Right atrium auricular region (tissue), 2 donors: ENCODE measurements at regions not wholly inside any gene's neighbourhood (a gene's known extent, or its start where the extent isn't known, plus 50 kb on each side); places are given as distances from the start of the nearest gene placed in this dataset.

Experiments used
- DNase-seq: peaks from one replicate; pipeline ENCODE4 v3.0.0-alpha.2; 2019; ENCODE audit warnings: low spot score
- H3K27ac ChIP-seq, 2 donors: fragments of 200-600 bp; sonication (generic); 1 replicate in 1 of 2; 2 replicates in 1 of 2; pipeline ENCODE4 v1.5.1; 2016 to 2019
- H3K27me3 ChIP-seq, 2 donors: fragments of 200-600 bp; sonication (generic); one replicate each; pipeline versions ENCODE4 v1.5.1 to v1.6.0; 2017 to 2019
- H3K36me3 ChIP-seq: fragments of 200-600 bp; sonication (generic); one replicate; pipeline ENCODE4 v1.5.1; 2016
- H3K4me1 ChIP-seq, 2 donors: fragments of 200-600 bp; sonication (generic); one replicate each; pipeline versions ENCODE4 v1.5.1 to v1.6.0; 2017 to 2019
- H3K4me3 ChIP-seq, 2 donors: fragments of 200-600 bp; sonication (generic); 1 replicate in 1 of 2; 2 replicates in 1 of 2; pipeline ENCODE4 v1.5.1; 2017 to 2019; ENCODE audit warnings: mild to moderate bottlenecking in 1 of 2, moderate library complexity in 1 of 2
- H3K9me3 ChIP-seq, 2 donors: fragments of 200-600 bp; sonication (generic); one replicate each; pipeline ENCODE4 v1.5.1; 2019
- TF ChIP-seq, protein P1 (sequence below), 2 donors: fragments of 200-600 bp; sonication (generic); IDR thresholded peaks; one replicate each; pipeline ENCODE4 v1.5.1; 2019; ENCODE audit warnings: antibody characterized with exemption in 2 of 2

- no peaks in the 10 kb centered on the region for H3K36me3 ChIP-seq
- no peak overlapping the region for H3K27ac ChIP-seq
- no peak overlapping the region for H3K4me3 ChIP-seq
- DNase-seq = no peak
- TF ChIP-seq, protein P1, sequence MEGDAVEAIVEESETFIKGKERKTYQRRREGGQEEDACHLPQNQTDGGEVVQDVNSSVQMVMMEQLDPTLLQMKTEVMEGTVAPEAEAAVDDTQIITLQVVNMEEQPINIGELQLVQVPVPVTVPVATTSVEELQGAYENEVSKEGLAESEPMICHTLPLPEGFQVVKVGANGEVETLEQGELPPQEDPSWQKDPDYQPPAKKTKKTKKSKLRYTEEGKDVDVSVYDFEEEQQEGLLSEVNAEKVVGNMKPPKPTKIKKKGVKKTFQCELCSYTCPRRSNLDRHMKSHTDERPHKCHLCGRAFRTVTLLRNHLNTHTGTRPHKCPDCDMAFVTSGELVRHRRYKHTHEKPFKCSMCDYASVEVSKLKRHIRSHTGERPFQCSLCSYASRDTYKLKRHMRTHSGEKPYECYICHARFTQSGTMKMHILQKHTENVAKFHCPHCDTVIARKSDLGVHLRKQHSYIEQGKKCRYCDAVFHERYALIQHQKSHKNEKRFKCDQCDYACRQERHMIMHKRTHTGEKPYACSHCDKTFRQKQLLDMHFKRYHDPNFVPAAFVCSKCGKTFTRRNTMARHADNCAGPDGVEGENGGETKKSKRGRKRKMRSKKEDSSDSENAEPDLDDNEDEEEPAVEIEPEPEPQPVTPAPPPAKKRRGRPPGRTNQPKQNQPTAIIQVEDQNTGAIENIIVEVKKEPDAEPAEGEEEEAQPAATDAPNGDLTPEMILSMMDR (IDR thresholded peaks at IDR 0.05) = no peak
- no peaks in the 10 kb centered on the region for H3K4me1 ChIP-seq
- H3K27me3 ChIP-seq = no peaks in the 10 kb centered on the region
- H3K9me3 ChIP-seq = no peaks in the 10 kb centered on the region
These were observed 340.9 kb downstream of the KCNN2 start for GRCh38 chr5:114702731-114703130.

GRCh38 chr5:114702136-114702535, 340.3 kb downstream of the KCNN2 start:
- H3K4me3 ChIP-seq = no peak overlapping the region
- no peaks in the 10 kb centered on the region for H3K9me3 ChIP-seq
- H3K36me3 ChIP-seq = no peaks in the 10 kb centered on the region
- TF ChIP-seq, protein P1 (IDR thresholded peaks at IDR 0.05) = no peak
- no peaks in the 10 kb centered on the region for H3K27me3 ChIP-seq
- no peaks in the 10 kb centered on the region for H3K4me1 ChIP-seq
- H3K27ac ChIP-seq = no peak overlapping the region
- DNase-seq = no peak

- no peaks in the 10 kb centered on the region for H3K27me3 ChIP-seq
- TF ChIP-seq, protein P1 (IDR thresholded peaks at IDR 0.05) = no peak
These were observed 339.0 kb downstream of the KCNN2 start for GRCh38 chr5:114700823-114701222.

GRCh38 chr5:114695292-114695904, 333.5 kb downstream of the KCNN2 start:
- no peaks in the 10 kb centered on the region for H3K36me3 ChIP-seq
- no peaks in the 10 kb centered on the region for H3K27me3 ChIP-seq
- H3K27ac ChIP-seq = no peak overlapping the region
- TF ChIP-seq, protein P1 (IDR thresholded peaks at IDR 0.05) = no peak
- no peaks in the 10 kb centered on the region for H3K9me3 ChIP-seq
- no peak overlapping the region for H3K4me3 ChIP-seq
- no peak for DNase-seq
- H3K4me1 ChIP-seq = no peaks in the 10 kb centered on the region

More at GRCh38 chr5:114700823-114701222, 339.0 kb downstream of the KCNN2 start:
- H3K4me3 ChIP-seq = no peak overlapping the region
- no peak for DNase-seq
- no peak overlapping the region for H3K27ac ChIP-seq
- no peaks in the 10 kb centered on the region for H3K9me3 ChIP-seq
- H3K36me3 ChIP-seq = no peaks in the 10 kb centered on the region
- H3K4me1 ChIP-seq = no peaks in the 10 kb centered on the region

DNA sequence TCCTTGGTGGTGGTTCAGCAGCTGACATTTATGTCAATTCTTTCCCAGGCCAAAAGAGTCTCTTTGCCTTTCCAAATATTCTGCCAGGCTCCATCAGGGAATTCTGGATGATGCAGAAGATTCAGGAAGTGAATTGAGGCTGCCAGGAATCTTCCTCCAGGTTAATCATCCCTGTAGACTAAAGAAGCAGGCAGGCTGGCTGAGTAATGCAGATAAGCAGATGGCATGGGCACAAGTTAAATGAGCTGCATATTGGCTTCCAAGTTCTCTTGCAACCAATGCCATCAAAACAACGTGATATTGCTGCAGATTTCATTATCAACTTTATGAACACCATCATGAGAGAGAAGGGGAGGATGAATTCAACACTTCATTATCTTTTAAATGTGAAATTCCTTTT, 324.5 kb downstream of the KCNN2 start:
- H3K27me3 ChIP-seq = no peaks in the 10 kb centered on the region
- no peak overlapping the region for H3K4me3 ChIP-seq
- DNase-seq = no peak
- H3K9me3 ChIP-seq = no peaks in the 10 kb centered on the region
- no peak overlapping the region for H3K27ac ChIP-seq
- TF ChIP-seq, protein P1 (IDR thresholded peaks at IDR 0.05) = no peak
- H3K36me3 ChIP-seq = no peaks in the 10 kb centered on the region
- no peaks in the 10 kb centered on the region for H3K4me1 ChIP-seq

DNA sequence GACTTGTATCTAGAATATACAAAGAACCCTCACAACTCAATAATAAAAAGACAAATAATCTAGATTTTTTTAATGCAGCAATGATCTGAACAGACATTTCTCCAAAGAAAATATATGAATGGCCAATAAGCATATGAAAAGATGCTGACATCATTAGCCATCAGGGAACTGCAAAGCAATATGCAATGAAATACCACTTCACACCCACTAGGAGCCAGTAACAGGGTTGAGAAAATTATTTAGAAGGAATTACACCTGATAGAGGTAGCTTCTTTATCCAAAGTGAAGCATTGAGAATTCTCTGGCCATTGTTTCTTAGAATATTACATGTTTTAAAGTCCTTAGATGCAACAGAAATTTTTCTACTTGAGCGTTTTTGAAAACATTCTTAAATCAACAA, 316.9 kb downstream of the KCNN2 start:
- Histone ChIP-seq H3K9me3 (no peaks in the 10 kb centered on the region), H3K36me3 (no peaks in the 10 kb centered on the region), H3K4me1 (no peaks in the 10 kb centered on the region), H3K4me3 (no peak overlapping the region), H3K27ac (no peak overlapping the region), H3K27me3 (no peaks in the 10 kb centered on the region)
- no peak for DNase-seq
- TF ChIP-seq, protein P1 (IDR thresholded peaks at IDR 0.05) = peak in 1 of 2 donors; percentile 15
